GM18505 (cell line): ENCODE measurements at regions not wholly inside any gene's neighbourhood (a gene's known extent, or its start where the extent isn't known, plus 50 kb on each side); places are given as distances from the start of the nearest gene placed in this dataset.

Source experiments
- ATAC-seq: cut with Tn5 transposase; IDR thresholded peaks from one replicate; pipeline ENCODE4 v1.9.1; 2021; ENCODE audit not compliant: unreplicated experiment
- POLR2A ChIP-seq: IDR thresholded peaks from 4 replicates; pipeline ENCODE4 v1.6.1; 2011; ENCODE audit warnings: borderline replicate concordance; ENCODE audit not compliant: insufficient read depth, insufficient read length; ENCODE audit errors: extremely low read depth

GRCh38 chr6:137683916-137684315 lies 183.1 kb upstream of the TNFAIP3 start:
- TF ChIP-seq POLR2A = no peak
- ATAC-seq = no peak

GRCh38 chr6:137685798-137686375 lies 181.2 kb upstream of the TNFAIP3 start:
- ATAC-seq = no peak
- no peak for TF ChIP-seq POLR2A

- no peak for TF ChIP-seq POLR2A
- ATAC-seq = no peak
Observed at GRCh38 chr6:137687818-137688217, 179.2 kb upstream of the TNFAIP3 start.

DNA sequence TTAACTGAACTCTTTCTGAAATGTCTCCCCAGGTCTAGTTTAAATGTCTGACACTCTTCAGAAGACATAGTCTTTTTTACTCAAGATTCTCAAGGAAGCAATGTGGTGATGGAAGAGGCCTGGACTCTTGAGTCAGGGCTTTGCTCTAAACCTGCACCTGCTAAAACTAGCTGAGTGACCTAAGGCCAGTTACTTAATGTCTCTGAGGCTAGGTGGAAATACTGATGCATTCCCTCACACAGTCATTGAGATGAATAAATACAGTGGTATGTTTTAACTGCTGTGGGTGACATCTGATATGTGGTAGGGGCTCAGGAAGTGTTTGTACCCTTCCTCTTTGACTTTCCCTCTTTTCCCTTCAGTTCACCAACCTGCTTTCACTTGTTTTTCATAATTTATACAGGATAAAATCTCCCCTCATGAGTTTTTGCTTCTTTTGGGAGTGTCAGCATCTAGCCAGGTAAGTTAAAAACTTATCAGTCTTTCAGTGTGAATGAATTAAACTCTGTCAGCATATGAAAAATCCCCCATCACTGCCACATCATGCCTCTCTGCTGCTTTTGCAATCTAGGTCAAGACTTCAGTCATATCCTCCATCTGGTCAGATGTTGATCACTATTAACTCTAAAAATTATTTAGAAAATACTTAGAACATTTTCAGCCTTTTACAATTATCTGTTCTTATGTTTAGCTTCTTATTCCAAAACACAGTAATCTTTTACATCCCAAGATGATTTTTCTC lies 178.7 kb upstream of the TNFAIP3 start:
- no peak for ATAC-seq
- TF ChIP-seq POLR2A = no peak

DNA sequence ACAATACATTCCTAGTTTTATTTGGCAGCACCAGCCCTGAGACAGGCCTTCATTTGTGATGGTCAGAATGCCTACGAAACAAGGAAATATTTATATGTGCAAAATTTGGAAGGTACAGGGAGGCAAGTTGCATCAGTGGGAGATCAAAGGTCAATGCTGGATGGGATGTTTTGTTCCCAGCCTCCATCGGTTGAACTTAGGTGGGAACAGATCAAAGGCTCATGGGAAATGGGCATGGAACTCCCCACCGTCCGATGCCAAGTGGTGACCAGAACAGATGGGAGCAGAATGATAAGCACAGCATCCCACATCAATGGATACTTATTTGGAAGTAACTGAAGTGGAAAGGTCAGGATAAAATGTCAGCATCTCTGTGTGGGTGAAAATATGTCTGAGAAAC lies 177.7 kb upstream of the TNFAIP3 start:
- no peak for ATAC-seq
- TF ChIP-seq POLR2A = no peak

- TF ChIP-seq POLR2A = no peak
- no peak for ATAC-seq
Observed at GRCh38 chr6:137690034-137690433, 177.0 kb upstream of the TNFAIP3 start.

DNA sequence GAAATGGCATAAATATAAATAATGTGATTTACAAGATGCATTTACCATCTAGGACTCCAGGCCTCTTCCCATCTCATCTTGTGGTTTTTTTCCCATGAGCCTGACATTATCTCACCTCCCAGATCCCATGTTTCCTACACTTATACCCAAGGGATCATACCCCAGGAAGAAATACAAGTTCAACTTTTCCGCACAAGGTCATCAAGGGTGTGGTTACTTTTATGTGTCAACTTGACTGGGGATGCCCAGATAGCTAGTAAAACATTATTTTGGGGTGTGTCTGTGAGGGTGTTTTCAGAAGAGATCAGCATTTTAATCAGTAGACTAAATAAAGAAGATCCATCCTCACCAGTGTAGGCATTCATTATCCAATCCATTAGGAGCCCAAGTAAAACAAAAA lies 176.3 kb upstream of the TNFAIP3 start:
- TF ChIP-seq POLR2A = no peak
- ATAC-seq = no peak

DNA sequence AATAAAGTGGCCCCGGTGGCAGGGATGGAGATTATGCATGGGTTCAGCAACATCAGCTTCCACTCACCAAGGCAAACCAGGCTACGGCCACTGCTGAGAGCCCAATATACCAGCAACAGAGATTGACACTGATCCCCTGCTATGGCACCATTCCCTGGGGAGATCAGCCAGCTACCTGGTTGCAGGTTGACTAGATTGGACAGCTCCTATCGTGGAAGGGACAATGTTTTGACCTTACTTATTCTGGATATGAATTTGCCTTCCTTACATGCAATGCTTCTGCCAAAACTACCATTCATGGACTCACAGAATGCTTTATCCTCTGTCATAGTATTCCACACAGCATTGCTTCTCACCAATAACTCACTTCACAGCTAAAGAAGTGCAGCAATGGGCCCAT lies 174.8 kb upstream of the TNFAIP3 start:
- no peak for TF ChIP-seq POLR2A

DNA sequence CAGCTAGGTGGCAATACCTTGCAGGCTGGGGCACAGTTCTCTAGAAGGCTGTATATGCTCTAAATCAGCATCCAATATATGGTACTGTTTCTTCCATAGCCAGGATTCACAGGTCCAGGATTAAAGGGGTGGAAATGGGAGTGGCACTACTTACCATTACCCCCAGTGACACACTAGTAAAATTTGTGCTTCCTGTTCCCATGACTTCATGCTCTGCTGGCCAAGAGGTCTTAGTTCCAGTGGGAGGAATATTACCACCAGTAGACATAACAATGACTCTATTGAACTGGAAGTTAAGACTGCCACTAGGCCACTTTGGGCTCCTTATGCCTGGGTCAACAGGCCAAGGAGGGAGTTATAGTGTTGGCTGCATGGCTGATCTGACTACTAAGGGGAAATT lies 174.3 kb upstream of the TNFAIP3 start:
- no peak for TF ChIP-seq POLR2A
- ATAC-seq = no peak

More for the DNA sequence above, 174.8 kb upstream of the TNFAIP3 start:
- no peak for ATAC-seq

DNA sequence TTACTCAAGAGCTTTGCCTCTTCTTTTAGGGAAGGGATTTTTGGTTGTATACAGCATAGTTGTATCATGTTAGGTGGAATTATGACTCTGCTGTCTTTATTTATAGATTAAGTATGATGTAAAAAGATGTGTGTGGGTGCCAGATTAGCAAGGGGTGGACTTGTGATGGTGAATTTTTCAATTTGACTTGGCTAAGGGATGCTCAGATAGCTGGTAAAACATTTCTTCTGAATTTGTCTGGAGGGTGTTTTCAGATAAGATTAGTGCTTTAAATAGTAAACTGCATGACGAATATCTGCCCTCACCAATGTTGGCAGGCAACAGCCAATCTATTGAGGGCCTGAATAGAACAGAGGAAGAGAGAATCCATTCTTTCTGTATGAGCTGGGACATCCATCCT lies 173.3 kb upstream of the TNFAIP3 start:
- no peak for TF ChIP-seq POLR2A
- no peak for ATAC-seq

GRCh38 chr6:137696765-137697164 lies 170.3 kb upstream of the TNFAIP3 start:
- no peak for TF ChIP-seq POLR2A
- ATAC-seq = no peak

DNA sequence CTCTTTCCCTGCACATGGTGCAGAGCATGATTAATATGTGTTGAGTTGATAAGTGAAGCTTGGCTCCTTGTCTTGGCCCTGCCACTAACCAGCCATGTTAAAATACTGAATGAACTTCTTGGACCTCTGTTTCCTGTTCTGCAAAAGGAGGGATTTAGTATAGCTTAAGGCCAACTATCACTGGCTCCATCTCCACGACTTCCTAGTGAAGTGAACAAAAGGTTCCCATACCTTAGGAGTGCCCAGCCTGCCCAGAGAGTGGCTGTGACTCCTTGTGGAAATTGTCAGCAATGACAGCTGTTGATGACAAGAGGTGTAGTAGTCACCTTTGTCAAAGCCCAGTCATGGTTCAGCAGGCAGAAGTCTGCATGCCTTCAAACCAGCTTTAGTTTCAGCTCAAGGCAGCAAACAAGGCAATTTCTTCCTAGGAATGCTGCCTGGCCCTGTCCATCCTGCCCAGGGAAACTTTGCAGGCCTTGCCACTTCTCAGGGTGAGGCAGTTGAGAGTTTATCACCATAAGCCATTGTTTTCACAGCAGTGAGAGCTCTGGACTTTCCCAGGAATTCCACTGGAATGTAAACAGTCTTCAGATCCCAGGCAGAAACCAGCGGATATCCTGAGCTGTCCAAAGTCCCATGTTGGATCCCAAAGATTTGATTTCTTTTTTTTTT lies 169.7 kb upstream of the TNFAIP3 start:
- peak; percentile 77 for ATAC-seq
- TF ChIP-seq POLR2A = no peak

DNA sequence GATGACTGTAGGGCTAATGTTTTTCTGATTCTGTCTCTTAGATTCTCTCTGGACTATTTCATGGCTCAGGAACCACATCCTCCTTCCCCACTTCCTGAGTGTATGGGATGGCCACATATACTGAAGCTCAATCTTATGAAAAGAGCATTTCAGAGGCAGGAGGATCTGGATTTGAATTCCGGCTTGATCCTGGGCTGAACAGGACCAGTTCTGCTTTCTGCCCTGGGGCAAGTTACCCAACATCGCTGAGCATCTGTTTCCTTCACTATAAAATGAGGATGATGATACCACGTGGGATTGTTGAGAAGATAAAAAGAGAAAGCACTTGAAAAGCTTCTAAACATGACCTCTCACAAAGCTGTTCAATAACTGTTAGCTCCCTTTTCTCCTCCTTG lies 168.4 kb upstream of the TNFAIP3 start:
- no peak for ATAC-seq
- no peak for TF ChIP-seq POLR2A
